ENCODE measurements at regions not wholly inside any gene's neighbourhood (a gene's known extent, or its start where the extent isn't known, plus 50 kb on each side); places are given as distances from the start of the nearest gene placed in this dataset.

GRCh38 chr12:91986084-91986483 is 159.6 kb downstream of the BTG1 start:
- H3K4me1 Mint-ChIP-seq (ENCODE audit: low read depth) = peaks cover 70% of the 10 kb centered on the region
- TF ChIP-seq CTCF (IDR thresholded peaks at IDR 0.05) = no peak
- no peaks in the 10 kb centered on the region for H3K9me3 Mint-ChIP-seq
- H3K36me3 Mint-ChIP-seq (ENCODE audit: low read depth) = no peaks in the 10 kb centered on the region
- DNase-seq = peak; percentile 53
- H3K27ac Mint-ChIP-seq = peak overlapping the region; percentile 56
- H3K27me3 Mint-ChIP-seq (ENCODE audit: insufficient read depth) = no peaks in the 10 kb centered on the region
- peak overlapping the region; percentile 65 for H3K4me3 Mint-ChIP-seq

- Mint-ChIP-seq H3K27me3 (ENCODE audit: insufficient read depth) (no peaks in the 10 kb centered on the region), H3K4me1 (ENCODE audit: low read depth) (peaks cover 61% of the 10 kb centered on the region), H3K9me3 (no peaks in the 10 kb centered on the region), H3K36me3 (ENCODE audit: low read depth) (no peaks in the 10 kb centered on the region), H3K4me3 (peak overlapping the region; percentile 65), H3K27ac (peak overlapping the region; percentile 64)
- DNase-seq = peak; percentile 19
- no peak for TF ChIP-seq CTCF (IDR thresholded peaks at IDR 0.05)
Observed at GRCh38 chr12:91985002-91985787, 160.5 kb downstream of the BTG1 start.

DNA sequence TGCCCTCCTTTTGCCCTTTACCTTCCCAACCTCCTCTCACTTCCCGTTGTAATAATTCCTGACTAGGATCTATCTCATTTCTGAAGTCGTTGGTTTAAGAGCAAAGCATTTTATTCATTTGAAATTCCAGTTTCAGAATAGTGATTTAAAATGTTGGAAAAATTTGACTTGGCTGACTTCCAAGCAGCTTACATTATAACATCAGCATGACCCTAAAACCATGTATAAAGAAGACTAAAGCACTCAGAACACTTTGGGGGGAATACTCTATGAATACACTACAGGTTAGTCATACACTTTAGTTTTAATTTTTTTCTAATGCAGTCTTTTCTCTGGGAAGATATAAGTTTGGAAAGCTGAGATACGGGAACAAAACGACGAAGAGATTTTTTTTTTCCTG is 161.1 kb downstream of the BTG1 start:
- DNase-seq = peak; percentile 22
- peak overlapping the region; percentile 62 for H3K4me3 Mint-ChIP-seq
- H3K4me1 Mint-ChIP-seq (ENCODE audit: low read depth) = peaks cover 55% of the 10 kb centered on the region
- TF ChIP-seq CTCF (IDR thresholded peaks at IDR 0.05) = no peak
- no peaks in the 10 kb centered on the region for H3K36me3 Mint-ChIP-seq (ENCODE audit: low read depth)
- H3K27ac Mint-ChIP-seq = peak overlapping the region; percentile 64
- H3K27me3 Mint-ChIP-seq (ENCODE audit: insufficient read depth) = no peaks in the 10 kb centered on the region
- H3K9me3 Mint-ChIP-seq = no peaks in the 10 kb centered on the region

DNA sequence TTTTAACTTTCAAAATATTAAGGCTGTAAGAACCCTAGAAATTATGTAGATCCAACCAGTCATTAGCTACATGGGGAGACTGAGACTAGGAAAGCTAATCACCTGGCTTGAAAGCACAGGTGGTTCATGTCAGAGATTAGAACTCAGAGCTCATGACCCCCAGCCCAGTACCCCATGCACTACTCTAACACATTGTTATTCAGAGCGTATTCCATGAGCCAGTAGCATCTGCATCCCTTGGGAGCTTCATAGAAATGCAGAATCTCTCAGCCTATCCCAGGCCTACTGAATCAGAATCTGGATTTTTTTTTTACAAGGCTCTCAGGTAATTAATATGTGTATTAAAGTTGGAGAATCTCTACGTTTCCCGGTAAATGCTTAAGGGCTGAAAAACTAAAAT is 161.7 kb downstream of the BTG1 start:
- Mint-ChIP-seq H3K4me1 (ENCODE audit: low read depth) (peaks cover 49% of the 10 kb centered on the region), H3K9me3 (no peaks in the 10 kb centered on the region)

GRCh38 chr12:91982946-91983345 is 162.7 kb downstream of the BTG1 start:
- DNase-seq = no peak
- Mint-ChIP-seq H3K27me3 (ENCODE audit: insufficient read depth) (no peaks in the 10 kb centered on the region), H3K4me1 (ENCODE audit: low read depth) (peaks cover 45% of the 10 kb centered on the region), H3K9me3 (no peaks in the 10 kb centered on the region), H3K36me3 (ENCODE audit: low read depth) (no peaks in the 10 kb centered on the region), H3K27ac (no peak overlapping the region), H3K4me3 (no peak overlapping the region)
- TF ChIP-seq CTCF (IDR thresholded peaks at IDR 0.05) = no peak

More for the DNA sequence above, 161.7 kb downstream of the BTG1 start:
- H3K4me3 Mint-ChIP-seq = no peak overlapping the region
- H3K27me3 Mint-ChIP-seq (ENCODE audit: insufficient read depth) = no peaks in the 10 kb centered on the region
- DNase-seq = no peak
- H3K27ac Mint-ChIP-seq = no peak overlapping the region
- TF ChIP-seq CTCF (IDR thresholded peaks at IDR 0.05) = no peak
- H3K36me3 Mint-ChIP-seq (ENCODE audit: low read depth) = no peaks in the 10 kb centered on the region

All from HFFc6 (cell line).